GM18526 (cell line): ENCODE measurements at regions not wholly inside any gene's neighbourhood (a gene's known extent, or its start where the extent isn't known, plus 50 kb on each side); places are given as distances from the start of the nearest gene placed in this dataset.

Experiments
- POLR2A ChIP-seq: IDR thresholded peaks from 3 replicates; pipeline ENCODE4 v1.6.1; 2011; ENCODE audit not compliant: insufficient read length; ENCODE audit errors: extremely low read depth

GRCh38 chr1:25061261-25061995 lies 131.4 kb upstream of the RUNX3 start:
- no peak for TF ChIP-seq POLR2A

GRCh38 chr1:25057188-25057587 lies 127.1 kb upstream of the RUNX3 start:
- no peak for TF ChIP-seq POLR2A

GRCh38 chr1:25056536-25056935 lies 126.5 kb upstream of the RUNX3 start:
- TF ChIP-seq POLR2A: no peak

GRCh38 chr1:25055961-25056360 lies 125.9 kb upstream of the RUNX3 start:
- no peak for TF ChIP-seq POLR2A

GRCh38 chr1:25055324-25055780 lies 125.3 kb upstream of the RUNX3 start:
- no peak for TF ChIP-seq POLR2A

GRCh38 chr1:25054526-25055323 lies 124.6 kb upstream of the RUNX3 start:
- TF ChIP-seq POLR2A: no peak

GRCh38 chr1:25053576-25054250 lies 123.6 kb upstream of the RUNX3 start:
- no peak for TF ChIP-seq POLR2A

- TF ChIP-seq POLR2A: no peak
Measured at GRCh38 chr1:25051906-25052305, 121.8 kb upstream of the RUNX3 start.

GRCh38 chr1:25051504-25051903 lies 121.4 kb upstream of the RUNX3 start:
- TF ChIP-seq POLR2A: no peak

- TF ChIP-seq POLR2A: no peak
Measured at GRCh38 chr1:25050165-25050564, 120.1 kb upstream of the RUNX3 start.

- TF ChIP-seq POLR2A: no peak
Measured at GRCh38 chr1:25049190-25049589, 119.1 kb upstream of the RUNX3 start.

GRCh38 chr1:25048728-25049127 lies 118.7 kb upstream of the RUNX3 start:
- TF ChIP-seq POLR2A: no peak

- TF ChIP-seq POLR2A: no peak
Measured at GRCh38 chr1:25047506-25048240, 117.6 kb upstream of the RUNX3 start.

- TF ChIP-seq POLR2A: no peak
Measured at GRCh38 chr1:25046194-25046532, 116.1 kb upstream of the RUNX3 start.

GRCh38 chr1:25045480-25046193 lies 115.6 kb upstream of the RUNX3 start:
- no peak for TF ChIP-seq POLR2A
